CD4-positive, alpha-beta T cell treated with Interleukin-1 beta for 1 hour (primary cell): ENCODE measurements at regions not wholly inside any gene's neighbourhood (a gene's known extent, or its start where the extent isn't known, plus 50 kb on each side); places are given as distances from the start of the nearest gene placed in this dataset.
A peak's percentile ranks its signal among the peaks of the same experiment; 100 is the strongest.

Experiments
- DNase-seq, 2 donors: peaks; one replicate each; pipeline ENCODE4 v3.0.0-alpha.2; 2020 to 2022

GRCh38 chr12:94813314-94813713 is 163.0 kb upstream of the TMCC3 start:
- DNase-seq = no peak

- DNase-seq = no peak
Measured at GRCh38 chr12:94812345-94812744, 162.0 kb upstream of the TMCC3 start.

- DNase-seq = no peak
Measured at GRCh38 chr12:94811611-94812010, 161.3 kb upstream of the TMCC3 start.

- DNase-seq = no peak
Measured at GRCh38 chr12:94807951-94808350, 157.6 kb upstream of the TMCC3 start.

GRCh38 chr12:94806617-94807016 is 156.3 kb upstream of the TMCC3 start:
- DNase-seq = no peak

GRCh38 chr12:94805749-94806529 is 155.6 kb upstream of the TMCC3 start:
- DNase-seq = no peak

- no peak for DNase-seq
Measured at GRCh38 chr12:94803939-94804338, 153.6 kb upstream of the TMCC3 start.

GRCh38 chr12:94802796-94803195 is 152.4 kb upstream of the TMCC3 start:
- DNase-seq = no peak

GRCh38 chr12:94801745-94802144 is 151.4 kb upstream of the TMCC3 start:
- DNase-seq = no peak

- DNase-seq = no peak
Measured at GRCh38 chr12:94799136-94799535, 148.8 kb upstream of the TMCC3 start.

GRCh38 chr12:94798113-94798512 is 147.8 kb upstream of the TMCC3 start:
- DNase-seq = no peak

- no peak for DNase-seq
Measured at GRCh38 chr12:94795520-94795919, 145.2 kb upstream of the TMCC3 start.

GRCh38 chr12:94795044-94795443 is 144.7 kb upstream of the TMCC3 start:
- no peak for DNase-seq

GRCh38 chr12:94793191-94793595 is 142.8 kb upstream of the TMCC3 start:
- no peak for DNase-seq

GRCh38 chr12:94792693-94793092 is 142.3 kb upstream of the TMCC3 start:
- DNase-seq = peak in 1 of 2 donors; percentile 7

GRCh38 chr12:94791933-94792332 is 141.6 kb upstream of the TMCC3 start:
- DNase-seq = no peak

GRCh38 chr12:94790825-94791224 is 140.5 kb upstream of the TMCC3 start:
- DNase-seq = no peak

- no peak for DNase-seq
Measured at GRCh38 chr12:94790370-94790769, 140.0 kb upstream of the TMCC3 start.

- no peak for DNase-seq
Measured at GRCh38 chr12:94789510-94790225, 139.3 kb upstream of the TMCC3 start.

- no peak for DNase-seq
Measured at GRCh38 chr12:94788298-94788697, 137.9 kb upstream of the TMCC3 start.

- no peak for DNase-seq
Measured at GRCh38 chr12:94786906-94787305, 136.5 kb upstream of the TMCC3 start.

GRCh38 chr12:94783862-94784261 is 133.5 kb upstream of the TMCC3 start:
- no peak for DNase-seq

GRCh38 chr12:94783343-94783742 is 133.0 kb upstream of the TMCC3 start:
- DNase-seq = no peak

GRCh38 chr12:94781835-94782234 is 131.5 kb upstream of the TMCC3 start:
- DNase-seq = no peak

- DNase-seq = no peak
Measured at GRCh38 chr12:94779485-94779884, 129.1 kb upstream of the TMCC3 start.
